ENCODE measurements at regions not wholly inside any gene's neighbourhood (a gene's known extent, or its start where the extent isn't known, plus 50 kb on each side); places are given as distances from the start of the nearest gene placed in this dataset.

DNA sequence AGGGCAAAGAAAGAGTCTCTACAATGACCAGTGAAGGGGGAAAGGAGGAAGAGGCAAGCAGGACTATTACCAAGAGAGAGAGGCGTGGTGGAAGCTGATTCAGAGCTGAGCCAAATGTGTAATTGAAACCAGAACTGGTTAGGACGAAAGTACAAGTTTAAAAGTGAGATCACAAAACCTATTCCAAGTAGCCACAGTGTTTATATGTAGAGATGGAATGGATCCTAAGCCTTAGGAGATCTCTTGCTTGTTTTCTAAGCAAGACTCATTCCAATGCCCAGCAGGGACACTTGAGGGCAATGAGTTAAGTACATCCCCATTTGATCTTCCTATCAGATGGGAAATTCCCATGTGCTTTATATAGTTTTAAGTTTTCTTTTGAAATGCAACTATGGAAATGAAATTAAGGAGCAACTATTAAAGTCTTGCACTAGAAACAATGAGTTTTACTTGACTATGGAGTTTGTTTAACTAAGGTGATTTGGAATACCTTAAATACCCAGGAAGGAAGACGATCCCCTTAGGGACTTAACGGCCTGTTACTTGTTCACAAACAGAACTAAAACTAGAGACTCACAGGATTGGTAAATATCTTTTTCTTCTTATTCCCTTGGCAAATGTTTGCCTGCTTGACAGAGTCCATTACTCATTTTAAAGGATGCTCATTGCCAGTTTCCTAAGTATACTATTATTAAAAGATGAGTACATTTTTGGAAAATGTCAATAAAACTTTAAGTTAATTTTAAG is 51.1 kb upstream of the SNX2 start:
- no peak for DNase-seq
